Parathyroid adenoma (tissue), 2 donors: ENCODE measurements at regions not wholly inside any gene's neighbourhood (a gene's known extent, or its start where the extent isn't known, plus 50 kb on each side); places are given as distances from the start of the nearest gene placed in this dataset.

ENCODE experiments used
- H2AFZ ChIP-seq: fragments of 300-600 bp; sonication (generic); one replicate; pipeline ENCODE4 v1.7.0; 2017; ENCODE audit warnings: antibody characterized with exemption, mild to moderate bottlenecking
- H3K27ac ChIP-seq: fragments of 300-600 bp; sonication (generic); one replicate; pipeline ENCODE4 v1.7.0; 2017
- H3K27me3 ChIP-seq: fragments of 300-600 bp; sonication (generic); one replicate; pipeline ENCODE4 v1.7.0; 2017; ENCODE audit warnings: low read length; ENCODE audit not compliant: control insufficient read depth, insufficient read depth
- H3K36me3 ChIP-seq: fragments of 300-600 bp; sonication (generic); one replicate; pipeline ENCODE4 v1.7.0; 2017; ENCODE audit warnings: low read length; ENCODE audit not compliant: control insufficient read depth, insufficient read depth
- H3K4me1 ChIP-seq: fragments of 300-600 bp; sonication (generic); one replicate; pipeline ENCODE4 v1.7.0; 2017; ENCODE audit warnings: control low read depth
- H3K4me2 ChIP-seq: fragments of 300-600 bp; sonication (generic); one replicate; pipeline ENCODE4 v1.7.0; 2017; ENCODE audit warnings: low read length
- H3K4me3 ChIP-seq: fragments of 300-600 bp; sonication (generic); one replicate; pipeline ENCODE4 v1.7.0; 2017; ENCODE audit warnings: low read depth, low read length
- H3K79me2 ChIP-seq: fragments of 300-600 bp; sonication (generic); one replicate; pipeline ENCODE4 v1.7.0; 2017; ENCODE audit warnings: control low read depth
- H3K9ac ChIP-seq: fragments of 300-600 bp; sonication (generic); one replicate; pipeline ENCODE4 v1.7.0; 2017; ENCODE audit warnings: mild to moderate bottlenecking
- H3K9me3 ChIP-seq: fragments of 300-600 bp; sonication (generic); one replicate; pipeline ENCODE4 v1.7.0; 2017; ENCODE audit warnings: low read length; ENCODE audit not compliant: control insufficient read depth
- TF ChIP-seq, protein P1 (sequence below): fragments of 300-600 bp; sonication (generic); IDR thresholded peaks from one replicate; pipeline ENCODE4 v1.7.0; 2017; ENCODE audit warnings: antibody characterized with exemption, mild to moderate bottlenecking
- donor health status: primary hyperparathyroidism.

DNA sequence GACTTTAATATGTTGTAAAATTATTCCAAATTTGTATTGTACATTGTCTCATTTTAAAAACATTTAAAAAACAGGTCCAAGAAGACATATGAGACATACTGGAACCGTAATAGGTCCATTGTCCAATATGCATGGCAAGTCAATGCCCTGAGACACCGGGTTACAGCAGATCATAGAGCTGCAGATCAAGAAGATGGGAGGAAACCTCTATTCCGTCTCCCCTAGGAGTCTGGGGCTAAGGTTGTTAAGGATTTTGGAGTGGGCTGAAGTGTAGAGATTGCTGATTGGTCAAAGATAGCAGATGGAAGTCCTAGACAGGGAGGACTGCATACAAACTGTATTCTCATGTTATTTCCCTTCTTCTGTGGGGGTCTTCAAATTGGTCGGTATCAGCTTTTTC is 108.3 kb upstream of the PLEKHA5 start:
- TF ChIP-seq, protein P1, sequence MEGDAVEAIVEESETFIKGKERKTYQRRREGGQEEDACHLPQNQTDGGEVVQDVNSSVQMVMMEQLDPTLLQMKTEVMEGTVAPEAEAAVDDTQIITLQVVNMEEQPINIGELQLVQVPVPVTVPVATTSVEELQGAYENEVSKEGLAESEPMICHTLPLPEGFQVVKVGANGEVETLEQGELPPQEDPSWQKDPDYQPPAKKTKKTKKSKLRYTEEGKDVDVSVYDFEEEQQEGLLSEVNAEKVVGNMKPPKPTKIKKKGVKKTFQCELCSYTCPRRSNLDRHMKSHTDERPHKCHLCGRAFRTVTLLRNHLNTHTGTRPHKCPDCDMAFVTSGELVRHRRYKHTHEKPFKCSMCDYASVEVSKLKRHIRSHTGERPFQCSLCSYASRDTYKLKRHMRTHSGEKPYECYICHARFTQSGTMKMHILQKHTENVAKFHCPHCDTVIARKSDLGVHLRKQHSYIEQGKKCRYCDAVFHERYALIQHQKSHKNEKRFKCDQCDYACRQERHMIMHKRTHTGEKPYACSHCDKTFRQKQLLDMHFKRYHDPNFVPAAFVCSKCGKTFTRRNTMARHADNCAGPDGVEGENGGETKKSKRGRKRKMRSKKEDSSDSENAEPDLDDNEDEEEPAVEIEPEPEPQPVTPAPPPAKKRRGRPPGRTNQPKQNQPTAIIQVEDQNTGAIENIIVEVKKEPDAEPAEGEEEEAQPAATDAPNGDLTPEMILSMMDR, result no peak
- Histone ChIP-seq H3K79me2 (no peaks in the 10 kb centered on the region), H3K4me1 (no peaks in the 10 kb centered on the region), H3K4me2 (no peak overlapping the region), H3K36me3 (no peaks in the 10 kb centered on the region), H3K27ac (no peak overlapping the region), H3K4me3 (no peak overlapping the region), H3K9me3 (no peaks in the 10 kb centered on the region), H3K9ac (no peak overlapping the region), H2AFZ (no peak overlapping the region), H3K27me3 (no peaks in the 10 kb centered on the region)

DNA sequence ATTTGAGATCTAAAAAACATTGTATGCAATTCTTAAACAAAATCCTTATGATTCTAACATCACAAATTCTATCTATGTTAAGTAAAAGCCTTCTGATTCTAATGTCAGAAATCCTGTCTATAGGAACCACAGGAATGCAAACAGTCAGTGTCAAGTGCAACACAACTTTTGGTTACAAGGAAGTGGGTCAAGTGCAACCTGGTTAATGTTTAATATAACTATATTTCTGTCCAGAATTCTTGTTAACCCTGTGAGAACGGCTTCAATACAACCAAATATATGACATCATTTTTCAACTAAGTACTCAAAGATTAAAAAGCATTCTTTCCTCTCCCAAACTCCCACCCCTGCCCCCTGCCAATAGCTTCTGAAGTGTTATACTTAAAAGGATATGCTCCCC is 107.9 kb upstream of the PLEKHA5 start:
- Histone ChIP-seq H3K4me1 (no peaks in the 10 kb centered on the region), H3K4me2 (no peak overlapping the region), H2AFZ (no peak overlapping the region), H3K9me3 (no peaks in the 10 kb centered on the region), H3K27me3 (no peaks in the 10 kb centered on the region), H3K4me3 (no peak overlapping the region), H3K36me3 (no peaks in the 10 kb centered on the region), H3K79me2 (no peaks in the 10 kb centered on the region), H3K27ac (no peak overlapping the region), H3K9ac (no peak overlapping the region)
- TF ChIP-seq, protein P1, result no peak

DNA sequence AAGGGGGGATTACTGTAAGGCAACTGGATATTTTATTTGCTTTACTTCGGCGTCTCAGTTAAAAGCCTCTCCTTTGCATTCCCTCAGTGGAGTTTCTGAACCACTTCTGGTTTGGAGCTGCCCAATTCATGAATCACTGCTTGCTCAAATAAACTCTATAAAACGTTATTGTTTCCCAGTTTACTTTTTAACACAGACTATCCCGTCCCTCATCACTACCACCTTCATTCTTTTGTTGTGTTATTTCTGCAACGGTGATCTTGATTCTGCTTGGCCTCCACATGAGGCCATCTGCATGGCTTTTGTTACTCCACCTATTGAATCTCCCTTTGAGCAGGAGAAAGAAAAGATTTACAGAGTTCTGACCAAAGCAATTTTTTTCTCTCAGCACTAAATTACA is 104.0 kb upstream of the PLEKHA5 start:
- no peak overlapping the region for H3K9ac ChIP-seq
- no peaks in the 10 kb centered on the region for H3K9me3 ChIP-seq
- TF ChIP-seq, protein P1, result no peak
- no peak overlapping the region for H3K4me2 ChIP-seq
- H3K27ac ChIP-seq, result no peak overlapping the region
- H3K4me3 ChIP-seq, result no peak overlapping the region
- no peak overlapping the region for H2AFZ ChIP-seq
- H3K4me1 ChIP-seq, result no peaks in the 10 kb centered on the region
- H3K79me2 ChIP-seq, result no peaks in the 10 kb centered on the region
- no peaks in the 10 kb centered on the region for H3K27me3 ChIP-seq
- no peaks in the 10 kb centered on the region for H3K36me3 ChIP-seq

DNA sequence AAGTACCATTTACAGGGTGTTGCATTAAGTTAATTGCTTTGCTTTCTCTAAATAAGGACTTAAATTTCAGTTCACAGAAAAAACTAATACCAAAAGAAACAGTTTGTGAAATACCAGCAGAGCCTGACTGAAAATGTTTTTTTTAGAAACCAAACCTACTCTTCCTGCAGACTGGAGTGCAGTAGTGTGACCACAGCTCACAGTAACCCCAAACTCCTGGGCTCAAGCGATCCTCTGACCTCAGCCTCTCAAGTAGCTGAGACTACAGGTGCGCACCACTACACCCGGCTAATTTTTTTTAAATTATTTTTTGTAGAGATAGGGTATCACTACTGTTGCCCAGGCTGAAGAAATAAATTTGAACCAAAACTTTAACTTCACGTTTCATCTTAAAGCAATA is 103.5 kb upstream of the PLEKHA5 start:
- Histone ChIP-seq H3K9ac (no peak overlapping the region), H3K4me1 (no peaks in the 10 kb centered on the region), H3K9me3 (no peaks in the 10 kb centered on the region), H3K4me3 (no peak overlapping the region), H2AFZ (no peak overlapping the region), H3K27me3 (no peaks in the 10 kb centered on the region), H3K27ac (no peak overlapping the region), H3K4me2 (no peak overlapping the region), H3K36me3 (no peaks in the 10 kb centered on the region), H3K79me2 (no peaks in the 10 kb centered on the region)
- TF ChIP-seq, protein P1, result no peak

DNA sequence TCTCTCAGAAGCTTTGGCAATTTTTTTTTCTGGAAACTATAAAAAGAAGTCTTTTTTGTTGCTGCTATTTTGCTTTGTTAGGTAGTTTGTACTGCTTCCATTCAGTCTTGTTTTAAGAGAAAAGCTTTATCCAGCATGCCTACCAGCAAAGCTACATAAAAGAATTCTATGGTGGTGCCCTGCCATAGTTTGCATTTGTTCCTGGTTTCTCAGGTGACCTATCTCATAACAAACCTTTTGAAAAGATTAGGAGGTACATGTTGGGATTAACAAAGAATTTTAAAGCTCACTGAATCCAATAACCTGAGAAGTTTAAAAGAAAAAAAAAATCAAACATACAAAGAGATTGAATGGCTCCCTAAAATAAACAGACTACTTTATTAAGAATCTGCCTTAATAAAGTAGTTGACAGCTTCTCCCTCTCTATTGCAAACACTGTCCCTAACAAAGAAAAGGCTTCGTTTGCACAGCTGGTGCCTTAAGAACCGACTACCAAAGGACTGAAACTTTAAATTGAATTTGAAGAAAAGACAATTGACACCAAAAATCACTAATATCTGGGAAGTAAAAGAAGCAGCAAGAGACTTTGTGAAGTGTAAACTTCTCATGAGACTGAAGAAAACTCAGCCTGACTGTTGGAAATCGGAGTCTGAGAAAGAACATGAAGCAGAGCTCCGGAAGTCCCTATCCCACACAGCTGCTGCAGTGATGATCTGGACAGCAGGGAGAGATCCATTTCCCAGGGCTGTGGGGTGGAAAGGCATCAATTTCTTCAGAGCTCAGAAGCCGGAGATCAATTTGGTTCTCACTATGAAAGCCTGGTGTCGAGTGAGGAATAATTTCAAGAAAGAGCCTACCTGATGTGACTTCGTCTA is 102.7 kb upstream of the PLEKHA5 start:
- Histone ChIP-seq H3K36me3 (no peaks in the 10 kb centered on the region), H3K27ac (no peak overlapping the region), H3K27me3 (no peaks in the 10 kb centered on the region), H3K4me1 (no peaks in the 10 kb centered on the region), H3K79me2 (no peaks in the 10 kb centered on the region), H2AFZ (no peak overlapping the region), H3K4me3 (no peak overlapping the region), H3K9ac (no peak overlapping the region), H3K4me2 (no peak overlapping the region), H3K9me3 (no peaks in the 10 kb centered on the region)
- TF ChIP-seq, protein P1, result no peak
